ENCODE measurements at regions not wholly inside any gene's neighbourhood (a gene's known extent, or its start where the extent isn't known, plus 50 kb on each side); places are given as distances from the start of the nearest gene placed in this dataset.

DNA sequence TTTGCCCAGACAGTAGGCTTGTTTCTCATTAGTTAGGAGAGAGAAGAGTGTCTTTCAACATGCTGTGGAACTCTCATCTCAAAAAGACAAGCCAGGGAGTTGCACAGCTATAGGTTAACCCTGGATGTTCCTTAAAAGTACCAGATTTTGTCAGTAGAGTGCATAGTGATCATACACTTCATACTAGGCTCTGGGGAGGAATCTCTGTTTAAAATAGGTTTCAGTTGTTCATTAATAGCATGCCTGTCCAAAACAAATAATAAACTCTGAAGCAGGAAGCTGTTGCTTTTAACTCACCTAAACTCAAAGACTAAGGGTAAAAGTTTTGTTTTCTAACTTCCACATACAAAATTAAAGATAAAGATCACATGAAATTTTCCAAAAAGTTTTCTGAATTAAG is 1948.4 kb downstream of the C4orf33 start:
- Histone ChIP-seq H3K27ac (ENCODE audit: low read length in 2 of 2) (no peak overlapping the region), H3K27me3 (replicated peaks in 1 of 4; ENCODE audit: control extremely low read depth in 1 of 4, control insufficient read depth in 3 of 4, insufficient read depth in 4 of 4, low read length in 3 of 4) (no peaks in the 10 kb centered on the region), H3K4me1 (ENCODE audit: control insufficient read depth in 2 of 2, insufficient read depth in 2 of 2, low read length in 2 of 2) (no peaks in the 10 kb centered on the region), H3K79me2 (ENCODE audit: control insufficient read depth, insufficient read depth, low read length) (no peaks in the 10 kb centered on the region), H2AFZ (ENCODE audit: insufficient read depth, low read depth, low read length, poor library complexity, severe bottlenecking) (no peak overlapping the region), H3K9me3 (ENCODE audit: control extremely low read depth in 1 of 3, control insufficient read depth in 2 of 3, insufficient read depth in 1 of 3, low read length in 2 of 3) (no peaks in the 10 kb centered on the region), H3K4me2 (replicated peaks; ENCODE audit: low read depth, low read length, poor library complexity, severe bottlenecking) (no peak overlapping the region), H4K20me1 (ENCODE audit: control insufficient read depth, insufficient read depth, low read length, poor library complexity, severe bottlenecking) (no peaks in the 10 kb centered on the region), H3K4me3 (ENCODE audit: control extremely low read depth in 1 of 5, extremely low read depth in 1 of 5, insufficient read depth in 1 of 5, low read depth in 2 of 5, low read length in 4 of 5) (no peak overlapping the region), H3K36me3 (replicated peaks in 1 of 2; ENCODE audit: control extremely low read depth in 1 of 2, control insufficient read depth in 1 of 2, extremely low read depth in 1 of 2, insufficient read depth in 2 of 2, low read length in 1 of 2) (no peaks in the 10 kb centered on the region), H3K9ac (ENCODE audit: low read length) (no peak overlapping the region)
- Mint-ChIP-seq H3K27ac (no peak overlapping the region), H3K27me3 (no peaks in the 10 kb centered on the region), H3K9me3 (ENCODE audit: insufficient read depth) (no peaks in the 10 kb centered on the region), H3K4me3 (no peak overlapping the region), H3K4me1 (no peaks in the 10 kb centered on the region)
- POLR2A ChIA-PET: no interaction called here
- TF ChIP-seq CTCF (IDR thresholded peaks at IDR 0.05) (no peak), EZH2 (IDR thresholded peaks at IDR 0.05; ENCODE audit: borderline replicate concordance, insufficient read depth, low read depth, low read length, poor library complexity, severe bottlenecking) (no peak)
- CTCF ChIA-PET: no interaction called here
- ATAC-seq (ENCODE audit: low read depth) (no peak), DNase-seq (no peak)
- intact Hi-C loops (cut with micrococcal nuclease): no loop called here

- H3K4me3 ChIP-seq (ENCODE audit: control extremely low read depth in 1 of 5, extremely low read depth in 1 of 5, insufficient read depth in 1 of 5, low read depth in 2 of 5, low read length in 4 of 5): no peak overlapping the region
- no peak overlapping the region for H2AFZ ChIP-seq (ENCODE audit: insufficient read depth, low read depth, low read length, poor library complexity, severe bottlenecking)
- H3K4me3 Mint-ChIP-seq: no peak overlapping the region
- no peaks in the 10 kb centered on the region for H3K79me2 ChIP-seq (ENCODE audit: control insufficient read depth, insufficient read depth, low read length)
- intact Hi-C loops (cut with micrococcal nuclease): no loop called here
- DNase-seq (no peak), ATAC-seq (ENCODE audit: low read depth) (no peak)
- H3K27me3 Mint-ChIP-seq: no peaks in the 10 kb centered on the region
- CTCF ChIA-PET: no interaction called here
- H3K4me1 Mint-ChIP-seq: no peaks in the 10 kb centered on the region
- no CpG with 5 or more reads among the region's 4 CpGs for WGBS (ENCODE audit: insufficient coverage)
- H3K4me2 ChIP-seq (replicated peaks; ENCODE audit: low read depth, low read length, poor library complexity, severe bottlenecking): no peak overlapping the region
- H3K27ac Mint-ChIP-seq: no peak overlapping the region
- no peaks in the 10 kb centered on the region for H3K9me3 Mint-ChIP-seq (ENCODE audit: insufficient read depth)
- H3K4me1 ChIP-seq (ENCODE audit: control insufficient read depth in 2 of 2, insufficient read depth in 2 of 2, low read length in 2 of 2): no peaks in the 10 kb centered on the region
- POLR2A ChIA-PET: no interaction called here
- H4K20me1 ChIP-seq (ENCODE audit: control insufficient read depth, insufficient read depth, low read length, poor library complexity, severe bottlenecking): no peaks in the 10 kb centered on the region
- H3K9me3 ChIP-seq (ENCODE audit: control extremely low read depth in 1 of 3, control insufficient read depth in 2 of 3, insufficient read depth in 1 of 3, low read length in 2 of 3): no peaks in the 10 kb centered on the region
- no peak for TF ChIP-seq CTCF (IDR thresholded peaks at IDR 0.05)
- no peak for TF ChIP-seq EZH2 (IDR thresholded peaks at IDR 0.05; ENCODE audit: borderline replicate concordance, insufficient read depth, low read depth, low read length, poor library complexity, severe bottlenecking)
- H3K36me3 ChIP-seq (replicated peaks in 1 of 2; ENCODE audit: control extremely low read depth in 1 of 2, control insufficient read depth in 1 of 2, extremely low read depth in 1 of 2, insufficient read depth in 2 of 2, low read length in 1 of 2): no peaks in the 10 kb centered on the region
- H3K27ac ChIP-seq (ENCODE audit: low read length in 2 of 2): no peak overlapping the region
- H3K27me3 ChIP-seq (replicated peaks in 1 of 4; ENCODE audit: control extremely low read depth in 1 of 4, control insufficient read depth in 3 of 4, insufficient read depth in 4 of 4, low read length in 3 of 4): no peaks in the 10 kb centered on the region
- no peak overlapping the region for H3K9ac ChIP-seq (ENCODE audit: low read length)
These were observed 1950.9 kb downstream of the C4orf33 start for GRCh38 chr4:131046821-131047220.

All from B cell (primary cell).